GM10847 (cell line): ENCODE measurements at regions not wholly inside any gene's neighbourhood (a gene's known extent, or its start where the extent isn't known, plus 50 kb on each side); places are given as distances from the start of the nearest gene placed in this dataset.

Experiments used
- POLR2A ChIP-seq: IDR thresholded peaks from 2 replicates; pipeline ENCODE4 v1.6.1; 2011; ENCODE audit not compliant: insufficient read length; ENCODE audit errors: extremely low read depth

DNA sequence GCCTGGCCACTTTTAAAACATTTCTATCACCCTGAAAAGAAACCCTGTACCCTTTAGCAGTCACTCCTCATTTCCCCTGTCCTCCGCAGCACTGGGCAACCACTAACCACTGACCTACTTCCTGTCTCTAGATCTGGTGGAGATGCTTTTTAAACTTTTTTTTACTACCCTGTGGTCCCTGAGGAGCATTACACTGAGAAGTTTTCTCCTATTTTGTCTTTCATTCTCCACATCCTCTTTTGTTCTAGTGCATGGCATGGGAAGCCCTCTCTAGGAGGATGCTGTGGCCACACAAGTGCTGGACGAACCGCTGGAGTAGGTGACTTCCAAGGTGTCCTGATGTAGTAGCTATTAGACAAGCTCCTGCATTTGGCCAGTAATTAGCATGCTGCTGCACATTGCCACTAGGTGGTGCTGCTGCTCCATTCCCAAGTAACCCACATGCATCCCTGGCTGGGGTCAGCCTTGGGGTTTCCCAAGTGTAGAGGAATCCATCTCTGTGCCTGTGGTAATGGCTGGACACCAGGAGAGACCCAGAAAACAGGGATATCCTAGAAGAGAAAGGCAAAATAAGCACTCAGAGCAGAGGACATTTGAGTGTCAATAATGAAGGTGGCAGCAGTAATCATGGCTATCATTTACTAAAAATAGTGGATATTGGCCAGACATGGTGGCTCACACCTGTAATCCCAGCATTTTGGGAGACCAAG, 143.8 kb upstream of the CRHR1 start:
- no peak for TF ChIP-seq POLR2A

DNA sequence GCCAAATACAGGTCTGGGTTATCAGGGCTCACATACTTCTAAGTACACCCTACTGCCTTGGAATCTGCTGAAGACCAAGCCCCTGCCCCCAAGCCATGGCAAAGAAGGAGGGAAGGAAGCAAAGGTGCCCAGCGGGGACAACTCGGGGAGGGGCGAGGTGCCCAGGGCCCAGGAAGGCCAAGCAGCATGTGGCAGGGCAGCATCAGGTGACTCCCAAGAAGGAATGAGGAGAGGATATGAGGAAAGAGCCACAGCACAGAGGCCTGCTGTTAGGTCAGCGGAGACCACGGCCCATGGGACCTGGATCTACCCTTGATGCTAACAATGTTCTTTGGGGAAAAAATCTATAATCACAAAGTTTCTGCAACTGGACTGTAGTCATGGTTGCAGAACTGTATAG, 142.6 kb upstream of the CRHR1 start:
- no peak for TF ChIP-seq POLR2A

DNA sequence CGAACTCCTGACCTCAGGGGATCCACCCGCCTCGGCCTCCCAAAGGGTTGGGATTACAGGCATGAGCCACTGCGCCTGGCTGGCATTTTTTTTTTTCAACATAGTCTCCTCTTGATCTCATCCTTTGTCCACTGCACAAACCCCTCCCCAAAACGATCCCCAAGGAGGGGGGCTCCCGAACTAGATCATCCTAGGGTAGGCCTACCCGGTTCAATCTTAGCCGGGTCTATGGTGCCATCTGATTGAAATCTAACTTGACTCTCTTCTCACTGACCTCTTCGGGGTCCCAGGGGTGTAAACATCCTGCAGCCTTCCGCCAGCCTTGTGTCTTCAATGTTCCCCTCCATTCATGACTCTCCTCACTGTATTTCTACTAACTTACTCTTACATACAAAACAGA, 140.5 kb upstream of the CRHR1 start:
- TF ChIP-seq POLR2A: no peak

DNA sequence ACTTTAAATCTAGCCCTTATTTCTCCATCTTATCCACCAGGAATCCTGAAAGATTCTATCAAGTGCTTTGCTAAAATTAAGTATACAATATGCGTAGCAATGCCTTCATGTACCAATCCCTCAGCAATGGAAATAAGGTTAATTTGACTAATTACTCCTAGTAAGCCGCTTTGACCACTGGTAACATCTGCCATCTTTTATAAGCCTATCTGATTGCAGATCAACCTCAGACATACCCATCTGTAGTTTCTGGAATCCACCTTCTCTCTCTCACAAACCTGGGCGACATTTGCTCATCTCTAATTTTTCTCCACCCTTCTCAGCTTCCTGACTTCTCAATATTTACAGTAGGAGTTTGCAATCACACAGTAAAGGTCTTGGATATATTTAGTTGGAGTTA, 138.8 kb upstream of the CRHR1 start:
- TF ChIP-seq POLR2A: no peak

DNA sequence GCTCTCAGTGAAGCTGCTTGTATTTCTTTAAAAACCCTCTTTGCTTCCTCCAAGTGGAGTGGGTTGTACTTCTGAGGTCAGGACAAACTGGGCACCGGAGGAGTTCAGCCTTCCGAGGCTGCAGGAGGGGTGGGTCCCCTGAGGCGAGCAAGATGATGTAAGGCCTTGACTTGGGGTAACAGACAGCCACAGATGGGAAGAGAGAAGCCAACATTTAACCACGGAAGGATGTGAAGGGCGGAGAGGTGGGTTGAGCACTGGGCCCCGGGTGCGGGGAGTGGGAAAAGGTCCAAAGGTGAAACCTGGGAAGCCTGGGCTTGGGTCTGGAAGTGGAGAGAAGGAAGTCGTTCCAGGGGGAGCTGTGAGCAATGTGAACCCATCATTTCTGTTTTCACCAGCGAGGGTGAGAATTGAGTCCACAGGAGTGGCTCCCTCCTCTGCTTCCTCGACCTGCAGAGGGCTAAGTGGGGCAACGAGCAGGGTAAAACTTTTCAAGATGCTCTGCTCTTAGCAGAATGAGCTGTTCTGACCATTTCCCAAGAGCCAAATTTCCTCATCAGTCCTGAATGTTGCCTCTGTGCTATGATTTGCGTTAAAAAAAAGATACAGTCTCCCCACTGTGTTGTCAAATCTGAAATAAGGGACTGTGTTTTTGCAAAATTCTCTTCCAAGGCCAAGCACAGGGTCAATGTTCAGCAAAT, 137.7 kb upstream of the CRHR1 start:
- no peak for TF ChIP-seq POLR2A

DNA sequence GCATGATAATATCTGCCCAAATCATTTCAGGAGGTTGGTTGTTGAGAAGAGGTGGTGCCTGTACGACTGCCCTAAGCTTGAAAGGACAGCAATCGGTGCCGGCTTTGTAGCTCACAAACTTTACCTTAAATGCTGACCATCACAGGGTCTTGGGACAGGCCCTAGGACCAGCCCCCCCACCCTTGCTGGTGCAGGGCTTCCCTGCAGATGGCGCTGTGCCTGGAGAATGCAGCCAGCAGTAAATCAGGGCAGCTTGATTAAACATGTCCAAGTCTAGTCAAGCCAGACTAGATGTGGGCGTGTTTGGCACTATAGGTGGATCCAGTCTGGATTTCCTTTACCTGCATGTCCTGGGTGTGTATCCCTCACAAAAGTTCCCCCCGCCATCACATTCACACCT, 135.5 kb upstream of the CRHR1 start:
- no peak for TF ChIP-seq POLR2A

DNA sequence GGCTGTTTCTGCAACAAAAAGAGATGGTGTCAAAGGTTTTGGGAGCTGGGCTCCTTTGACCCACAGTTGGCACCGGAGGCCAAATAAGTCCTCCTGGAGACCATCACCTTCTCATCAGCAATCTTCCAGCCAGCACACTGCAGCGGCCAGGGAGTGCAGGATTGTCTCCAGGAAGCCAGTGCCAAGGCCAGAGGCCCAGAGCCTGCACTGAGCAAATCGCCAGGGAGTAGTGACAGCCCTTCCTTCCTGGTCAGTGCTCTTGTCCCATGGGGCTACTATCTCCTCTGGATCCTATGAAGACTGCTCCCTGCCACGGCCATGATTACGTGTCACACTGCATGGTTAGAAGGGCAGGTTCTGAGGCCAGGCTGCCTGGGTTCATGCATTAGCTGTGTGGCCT, 134.3 kb upstream of the CRHR1 start:
- no peak for TF ChIP-seq POLR2A

DNA sequence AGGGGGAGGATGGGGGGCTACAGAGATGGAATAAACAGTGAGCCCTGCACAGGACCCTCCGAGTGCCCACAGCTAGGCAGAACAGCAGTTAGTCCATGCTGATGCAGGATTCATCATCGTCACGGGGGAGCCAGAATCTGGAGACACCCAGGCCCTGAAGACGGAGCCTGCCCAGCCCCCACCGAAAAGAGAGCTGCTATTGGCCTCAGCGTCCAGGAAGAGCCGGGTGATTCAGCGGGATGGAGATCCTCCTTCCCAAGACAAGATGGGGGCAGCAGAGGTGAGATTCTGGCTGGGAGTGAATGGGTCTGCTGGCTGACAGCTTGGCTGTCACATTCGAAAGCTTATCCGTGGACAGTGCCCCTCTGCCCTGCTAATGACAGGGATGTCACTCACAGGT, 133.6 kb upstream of the CRHR1 start:
- TF ChIP-seq POLR2A: no peak

DNA sequence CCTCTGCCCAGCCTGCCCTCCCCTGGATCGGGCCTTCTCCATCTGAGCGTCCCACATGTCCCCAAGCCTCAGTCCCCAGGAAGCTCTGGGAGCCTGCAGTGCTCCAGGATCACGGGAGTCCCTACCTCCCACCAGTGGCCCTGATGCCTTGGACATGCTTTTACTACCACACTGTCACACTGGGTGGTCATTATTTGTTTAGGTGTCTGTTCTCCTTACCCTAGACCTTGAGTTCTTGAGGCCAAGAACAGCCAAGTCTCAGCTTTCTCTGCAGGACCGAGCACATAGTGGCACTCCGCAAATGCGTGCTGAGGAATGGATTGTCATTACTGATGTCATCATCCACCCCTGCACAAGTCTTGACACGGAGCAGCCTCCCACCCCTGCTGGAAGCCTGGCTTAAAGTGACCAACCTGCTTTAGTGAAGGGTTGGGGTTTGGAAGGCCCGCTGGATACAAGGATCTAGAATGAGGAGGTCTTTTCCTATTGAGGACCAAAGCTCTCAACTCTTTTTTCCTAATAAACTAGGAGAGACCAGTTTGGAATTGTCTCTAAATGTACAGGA, 132.9 kb upstream of the CRHR1 start:
- TF ChIP-seq POLR2A: no peak

DNA sequence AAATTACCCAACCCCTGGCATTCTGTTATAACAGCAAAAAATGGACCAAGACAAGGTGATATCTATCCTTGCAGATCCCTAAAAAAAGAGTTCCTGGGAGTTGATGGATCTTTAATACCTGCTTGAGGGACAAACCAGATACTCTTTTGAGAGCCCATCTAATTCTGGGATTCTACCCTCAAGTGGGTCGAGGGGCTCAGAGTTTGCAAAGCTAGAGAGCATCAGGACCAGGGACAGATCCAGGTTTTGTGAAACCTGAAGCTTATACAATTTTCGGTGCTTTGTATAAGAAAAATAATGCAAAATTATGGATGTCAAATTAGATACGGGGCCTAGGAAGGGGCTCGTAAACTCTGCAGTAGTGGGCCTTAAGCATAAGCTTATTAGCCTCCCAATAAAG, 130.5 kb upstream of the CRHR1 start:
- TF ChIP-seq POLR2A: no peak

DNA sequence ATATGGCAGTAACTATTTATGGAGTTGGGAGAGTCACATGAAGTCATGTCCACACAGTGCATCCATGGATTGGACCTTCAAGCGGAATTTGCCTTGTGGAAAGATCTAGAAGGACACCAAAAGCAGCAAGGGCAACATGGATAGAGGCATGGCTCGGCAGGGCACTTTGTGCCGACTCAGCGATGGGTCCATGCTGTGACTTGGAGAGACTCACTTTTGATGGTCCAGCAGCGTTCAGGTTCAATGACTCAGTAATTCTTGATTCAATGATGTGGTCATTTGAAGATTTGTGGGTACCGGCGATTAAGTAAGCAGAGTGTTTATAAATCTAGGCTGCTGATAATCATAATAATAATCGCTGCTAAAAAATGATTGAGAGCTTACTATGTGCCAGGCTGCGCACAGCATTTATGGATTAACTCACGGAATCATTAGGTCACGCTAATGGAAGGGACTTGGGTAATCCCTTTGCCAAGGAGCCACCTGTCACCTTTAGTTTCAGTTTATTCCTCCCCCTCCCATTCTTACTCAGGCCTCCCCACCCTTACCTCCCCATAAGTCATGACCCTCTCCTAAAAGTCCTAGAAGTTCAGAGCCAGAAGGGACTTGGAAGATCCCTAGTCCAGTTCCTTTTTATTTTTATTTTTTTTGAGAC, 127.5 kb upstream of the CRHR1 start:
- TF ChIP-seq POLR2A: no peak

DNA sequence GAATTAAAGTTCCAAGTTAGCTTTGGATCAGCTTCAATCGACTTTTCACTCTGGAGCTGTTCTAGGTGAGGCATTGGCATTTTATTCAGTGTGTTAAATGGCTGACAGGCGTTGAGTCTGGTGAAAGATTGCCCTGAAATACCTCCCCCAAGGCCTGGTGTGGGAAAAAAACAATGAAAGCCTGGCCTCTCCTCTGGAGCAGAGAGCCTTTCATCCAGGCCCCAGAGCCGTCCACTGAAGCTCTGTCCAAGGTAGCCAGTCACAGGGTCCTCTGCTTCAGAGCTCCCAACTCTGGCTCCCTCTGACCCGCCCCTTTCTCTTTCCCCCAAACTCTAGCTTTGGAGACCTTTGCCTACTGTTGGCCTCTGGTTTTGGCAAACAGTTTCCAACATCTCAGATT, 123.6 kb upstream of the CRHR1 start:
- TF ChIP-seq POLR2A: no peak

DNA sequence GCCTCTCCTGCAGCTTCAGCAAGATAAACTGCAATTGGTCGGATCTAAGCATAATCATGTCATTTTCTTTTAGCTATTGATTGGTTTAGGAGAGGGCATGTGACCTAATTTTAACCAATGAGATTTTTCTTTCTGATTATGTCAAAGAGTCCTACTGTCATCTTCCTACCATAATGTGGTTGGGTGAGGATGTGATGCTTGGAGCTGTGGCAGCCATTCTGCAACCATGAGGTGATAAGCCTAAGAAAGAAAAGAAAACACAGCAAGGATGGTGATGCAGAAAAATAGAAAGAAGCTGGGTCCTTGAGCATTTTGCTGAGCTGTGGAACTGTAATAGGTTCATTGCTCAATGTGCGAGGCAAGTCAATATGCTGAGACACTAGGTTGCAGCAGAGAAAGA, 121.7 kb upstream of the CRHR1 start:
- TF ChIP-seq POLR2A: no peak

DNA sequence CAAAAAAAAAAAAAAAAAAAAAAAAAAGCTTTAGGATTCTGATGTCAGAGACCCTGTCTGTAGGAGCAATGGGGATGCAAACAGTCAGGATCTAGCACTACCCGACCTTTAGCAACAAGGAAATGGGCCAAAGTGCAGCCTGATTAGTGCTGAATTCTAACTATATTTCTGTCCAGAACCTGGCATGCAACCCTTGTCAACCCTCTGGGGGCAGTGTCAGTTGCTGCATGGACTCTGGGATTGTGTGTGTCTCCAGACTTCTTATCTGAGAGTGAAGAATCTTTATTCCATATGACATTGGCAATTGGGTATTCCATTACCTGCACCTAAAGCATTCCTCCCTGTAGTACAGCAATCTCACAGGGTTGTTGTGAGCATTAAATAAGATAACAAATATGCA, 120.3 kb upstream of the CRHR1 start:
- TF ChIP-seq POLR2A: no peak

DNA sequence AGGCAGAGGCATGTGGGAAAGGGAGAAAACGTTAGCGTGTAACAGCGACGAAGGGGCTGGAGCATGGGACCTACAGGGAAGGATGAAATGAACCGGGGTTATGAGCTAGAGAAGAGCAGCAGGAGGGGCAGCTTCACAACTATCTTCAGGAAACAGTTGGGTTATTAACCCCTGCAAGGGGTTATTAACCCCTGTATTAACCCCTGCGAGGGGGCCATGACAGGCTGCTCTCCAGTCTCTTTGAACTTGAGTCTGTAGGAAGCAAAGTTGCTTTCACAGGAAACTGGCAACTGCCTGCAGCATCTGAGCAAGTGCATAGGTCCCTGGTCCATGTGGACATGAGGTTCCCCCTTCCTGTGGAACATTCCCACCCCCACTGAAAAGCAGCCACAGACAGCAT, 119.2 kb upstream of the CRHR1 start:
- no peak for TF ChIP-seq POLR2A

DNA sequence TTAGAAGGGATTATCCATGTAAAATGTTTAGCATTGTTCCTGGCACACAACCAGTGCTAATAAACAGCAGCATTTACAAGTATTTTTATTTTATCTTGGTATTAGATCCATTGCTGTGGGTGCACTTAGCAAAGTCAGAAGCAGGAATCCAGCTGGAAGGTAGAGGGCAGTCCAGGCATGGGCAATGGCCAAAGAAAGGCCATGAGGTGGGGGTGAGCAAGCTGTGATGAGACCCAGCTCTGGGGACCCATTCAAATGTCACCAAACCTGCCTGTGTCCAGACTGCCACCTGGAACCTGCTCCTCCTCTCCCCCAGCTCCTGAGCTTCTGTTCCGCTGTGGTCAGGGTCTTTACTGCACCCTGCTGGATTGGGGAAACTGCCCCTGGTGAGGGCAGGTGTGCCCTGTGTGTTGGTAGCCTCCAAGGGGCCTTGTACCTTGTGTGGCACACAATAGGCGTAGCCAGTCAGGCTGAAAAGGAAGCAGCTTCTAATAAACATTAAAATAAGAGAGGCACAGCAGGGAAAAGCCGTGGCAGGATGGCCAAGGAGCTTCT, 118.0 kb upstream of the CRHR1 start:
- TF ChIP-seq POLR2A: no peak
